Vagina (tissue), 2 donors: ENCODE measurements at regions not wholly inside any gene's neighbourhood (a gene's known extent, or its start where the extent isn't known, plus 50 kb on each side); places are given as distances from the start of the nearest gene placed in this dataset.

Experiments used
- POLR2AphosphoS5 ChIP-seq, 2 donors: sonication (generic); formaldehyde crosslinking; IDR thresholded peaks; one replicate each; pipeline ENCODE4 v1.9.0; 2017; ENCODE audit warnings: antibody characterized with exemption in 2 of 2, mild to moderate bottlenecking in 2 of 2, low read depth in 1 of 2; ENCODE audit not compliant: insufficient read depth in 1 of 2
- TF ChIP-seq, protein P1 (sequence below), 3 experiments: fragments of 450-650 bp in 2 of 3; fragments of 200-600 bp in 1 of 3; sonication (generic) in 1 of 3; IDR thresholded peaks; one replicate each; pipeline ENCODE4 v1.5.1; 2017 to 2019; ENCODE audit warnings: antibody characterized with exemption in 3 of 3, mild to moderate bottlenecking in 2 of 3, moderate library complexity in 2 of 3

DNA sequence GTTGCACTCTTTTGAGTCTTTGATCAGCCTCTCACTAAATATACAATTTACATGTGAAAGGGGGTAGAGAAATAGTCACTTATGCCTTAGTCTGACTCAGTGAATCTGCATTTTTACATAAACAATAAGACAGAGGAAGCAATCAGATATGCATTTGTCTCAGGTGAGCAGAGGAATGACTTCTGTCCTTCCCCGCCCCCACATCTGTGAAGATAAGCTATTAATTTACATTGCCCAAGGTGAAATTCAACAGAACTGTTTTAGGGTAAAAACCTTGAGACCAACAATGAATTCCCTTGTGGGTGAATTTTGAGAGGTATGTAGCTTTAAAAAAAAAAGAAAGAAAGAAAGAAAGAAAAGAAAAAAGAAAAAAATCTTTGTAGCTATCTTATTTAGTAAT, 1302.9 kb upstream of the ACVR2A start:
- TF ChIP-seq, protein P1, sequence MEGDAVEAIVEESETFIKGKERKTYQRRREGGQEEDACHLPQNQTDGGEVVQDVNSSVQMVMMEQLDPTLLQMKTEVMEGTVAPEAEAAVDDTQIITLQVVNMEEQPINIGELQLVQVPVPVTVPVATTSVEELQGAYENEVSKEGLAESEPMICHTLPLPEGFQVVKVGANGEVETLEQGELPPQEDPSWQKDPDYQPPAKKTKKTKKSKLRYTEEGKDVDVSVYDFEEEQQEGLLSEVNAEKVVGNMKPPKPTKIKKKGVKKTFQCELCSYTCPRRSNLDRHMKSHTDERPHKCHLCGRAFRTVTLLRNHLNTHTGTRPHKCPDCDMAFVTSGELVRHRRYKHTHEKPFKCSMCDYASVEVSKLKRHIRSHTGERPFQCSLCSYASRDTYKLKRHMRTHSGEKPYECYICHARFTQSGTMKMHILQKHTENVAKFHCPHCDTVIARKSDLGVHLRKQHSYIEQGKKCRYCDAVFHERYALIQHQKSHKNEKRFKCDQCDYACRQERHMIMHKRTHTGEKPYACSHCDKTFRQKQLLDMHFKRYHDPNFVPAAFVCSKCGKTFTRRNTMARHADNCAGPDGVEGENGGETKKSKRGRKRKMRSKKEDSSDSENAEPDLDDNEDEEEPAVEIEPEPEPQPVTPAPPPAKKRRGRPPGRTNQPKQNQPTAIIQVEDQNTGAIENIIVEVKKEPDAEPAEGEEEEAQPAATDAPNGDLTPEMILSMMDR (IDR thresholded peaks at IDR 0.05): no peak
- no peak for TF ChIP-seq POLR2AphosphoS5 (IDR thresholded peaks at IDR 0.05; ENCODE audit: insufficient read depth in 1 of 2, low read depth in 1 of 2)
